ENCODE measurements at regions not wholly inside any gene's neighbourhood (a gene's known extent, or its start where the extent isn't known, plus 50 kb on each side); places are given as distances from the start of the nearest gene placed in this dataset.

DNA sequence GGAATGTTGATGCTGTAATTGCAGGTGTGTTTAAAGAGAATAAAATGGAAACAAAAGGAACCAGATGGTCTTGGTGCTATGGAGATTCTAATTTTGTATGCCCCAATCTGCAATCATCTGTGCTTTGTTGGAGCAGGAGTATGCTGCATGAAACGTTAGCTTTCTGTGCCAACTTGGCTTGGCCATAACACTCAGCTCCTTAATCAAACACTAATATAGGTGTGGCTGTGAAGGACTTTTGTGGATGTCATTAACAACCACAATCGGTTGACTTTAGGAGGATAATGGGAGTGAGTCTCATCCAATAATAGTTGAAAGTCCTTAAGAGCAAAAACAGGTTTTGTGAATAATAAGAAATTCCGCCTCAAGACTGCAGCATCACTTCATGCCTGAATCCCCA, 399.2 kb downstream of the NLGN4X start:
- no peak overlapping the region for H3K9ac ChIP-seq (ENCODE audit: low read depth, low read length)
- H3K4me3 ChIP-seq (ENCODE audit: low read depth, low read length): no peak overlapping the region

DNA sequence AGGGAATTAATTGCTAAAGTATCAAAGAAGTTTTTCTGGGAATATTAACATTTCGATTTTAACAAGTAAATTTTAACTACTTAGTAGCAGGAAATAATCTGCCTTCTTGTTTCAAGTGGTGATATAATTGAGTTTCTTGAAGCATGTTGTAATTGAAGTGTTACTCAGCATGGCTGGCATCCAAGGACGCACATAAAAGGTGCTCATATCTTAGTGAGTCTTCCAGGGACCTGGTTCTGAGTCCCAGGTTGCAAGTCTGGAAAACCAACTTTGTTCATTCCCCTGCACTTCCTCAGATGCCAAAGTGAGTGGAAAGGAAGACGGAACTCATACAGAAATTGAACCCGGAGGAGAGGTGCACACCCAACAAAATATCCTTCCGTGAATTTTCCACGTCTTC, 399.6 kb downstream of the NLGN4X start:
- H3K9ac ChIP-seq (ENCODE audit: low read depth, low read length): no peak overlapping the region
- no peaks in the 10 kb centered on the region for H3K27me3 ChIP-seq (ENCODE audit: control insufficient read depth, insufficient read depth, low read length)
- H3K36me3 ChIP-seq (ENCODE audit: control insufficient read depth, insufficient read depth, low read length): no peaks in the 10 kb centered on the region
- no peaks in the 10 kb centered on the region for H3K4me1 ChIP-seq (ENCODE audit: control insufficient read depth, insufficient read depth, low read length)
- no peaks in the 10 kb centered on the region for H3K9me3 ChIP-seq (ENCODE audit: control insufficient read depth, insufficient read depth, low read length)
- no peak overlapping the region for H3K4me3 ChIP-seq (ENCODE audit: low read depth, low read length)

More for the DNA sequence above, 399.2 kb downstream of the NLGN4X start:
- Histone ChIP-seq H3K36me3 (ENCODE audit: control insufficient read depth, insufficient read depth, low read length) (no peaks in the 10 kb centered on the region), H3K27me3 (ENCODE audit: control insufficient read depth, insufficient read depth, low read length) (no peaks in the 10 kb centered on the region), H3K4me1 (ENCODE audit: control insufficient read depth, insufficient read depth, low read length) (no peaks in the 10 kb centered on the region), H3K9me3 (ENCODE audit: control insufficient read depth, insufficient read depth, low read length) (no peaks in the 10 kb centered on the region)

DNA sequence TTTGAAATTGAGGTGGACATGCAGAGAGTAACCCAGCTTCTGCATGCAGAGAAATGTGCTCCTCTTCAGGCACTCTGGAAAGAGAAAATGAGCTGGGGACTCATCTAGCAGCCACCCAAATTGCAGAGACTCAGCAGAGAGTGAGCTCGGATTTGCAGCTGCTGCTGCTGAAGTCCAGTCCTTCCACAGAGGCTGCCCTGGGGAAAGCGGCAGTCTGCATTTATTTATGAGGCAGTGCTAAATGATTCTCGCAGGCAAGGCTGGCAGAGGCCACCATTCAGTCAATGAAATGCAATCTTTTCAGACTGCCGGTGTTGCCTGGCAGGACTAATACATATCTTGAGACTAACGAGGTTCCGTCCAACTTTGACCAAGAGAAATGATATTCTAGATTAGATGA, 404.8 kb downstream of the NLGN4X start:
- no peaks in the 10 kb centered on the region for H3K27me3 ChIP-seq (ENCODE audit: control insufficient read depth, insufficient read depth, low read length)
- H3K9me3 ChIP-seq (ENCODE audit: control insufficient read depth, insufficient read depth, low read length): no peaks in the 10 kb centered on the region
- H3K36me3 ChIP-seq (ENCODE audit: control insufficient read depth, insufficient read depth, low read length): no peaks in the 10 kb centered on the region
- no peak overlapping the region for H3K4me3 ChIP-seq (ENCODE audit: low read depth, low read length)
- H3K4me1 ChIP-seq (ENCODE audit: control insufficient read depth, insufficient read depth, low read length): no peaks in the 10 kb centered on the region
- no peak overlapping the region for H3K9ac ChIP-seq (ENCODE audit: low read depth, low read length)

DNA sequence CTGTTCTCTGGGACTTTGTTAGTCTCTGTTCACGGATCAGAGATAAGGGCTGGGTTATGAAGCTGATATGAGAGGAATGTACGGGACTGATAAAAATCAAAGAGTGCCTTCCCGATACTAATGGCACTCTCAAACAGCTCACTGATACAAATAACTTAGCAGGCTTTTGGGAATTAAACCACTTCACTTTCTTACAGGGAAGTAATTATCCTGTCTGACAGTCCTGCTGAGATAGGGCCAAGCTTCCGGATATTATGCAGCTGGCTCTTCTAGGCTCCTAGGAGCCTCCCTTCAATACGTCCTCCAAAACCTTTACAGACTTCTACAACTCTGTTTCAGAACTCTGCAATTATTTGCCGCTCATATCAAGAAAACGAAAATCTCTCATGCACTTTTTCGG, 418.0 kb downstream of the NLGN4X start:
- Histone ChIP-seq H3K9ac (ENCODE audit: low read depth, low read length) (no peak overlapping the region), H3K27me3 (ENCODE audit: control insufficient read depth, insufficient read depth, low read length) (no peaks in the 10 kb centered on the region), H3K9me3 (ENCODE audit: control insufficient read depth, insufficient read depth, low read length) (no peaks in the 10 kb centered on the region), H3K36me3 (ENCODE audit: control insufficient read depth, insufficient read depth, low read length) (no peaks in the 10 kb centered on the region), H3K4me3 (ENCODE audit: low read depth, low read length) (no peak overlapping the region), H3K4me1 (ENCODE audit: control insufficient read depth, insufficient read depth, low read length) (no peaks in the 10 kb centered on the region)

DNA sequence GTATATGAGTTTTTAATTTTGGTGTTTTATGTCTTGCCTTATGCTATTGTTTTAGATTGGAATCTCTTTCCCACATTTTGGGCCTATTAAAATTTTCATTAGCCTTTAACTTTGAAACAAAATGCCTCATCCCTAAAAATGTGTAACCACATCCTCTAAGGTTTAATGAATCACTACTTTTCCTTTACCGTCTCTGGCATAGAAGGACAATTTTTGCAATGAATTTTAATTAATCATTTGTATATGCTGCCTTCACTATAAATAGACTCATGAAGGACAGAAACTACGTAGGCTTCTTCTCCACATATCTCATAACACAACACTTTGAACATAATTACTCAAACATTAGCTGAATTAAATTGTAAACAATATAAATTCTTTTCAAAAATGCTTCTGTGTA, 421.5 kb downstream of the NLGN4X start:
- no peaks in the 10 kb centered on the region for H3K9me3 ChIP-seq (ENCODE audit: control insufficient read depth, insufficient read depth, low read length)
- H3K27me3 ChIP-seq (ENCODE audit: control insufficient read depth, insufficient read depth, low read length): no peaks in the 10 kb centered on the region
- no peak overlapping the region for H3K4me3 ChIP-seq (ENCODE audit: low read depth, low read length)
- H3K36me3 ChIP-seq (ENCODE audit: control insufficient read depth, insufficient read depth, low read length): no peaks in the 10 kb centered on the region
- H3K4me1 ChIP-seq (ENCODE audit: control insufficient read depth, insufficient read depth, low read length): no peaks in the 10 kb centered on the region
- H3K9ac ChIP-seq (ENCODE audit: low read depth, low read length): no peak overlapping the region

DNA sequence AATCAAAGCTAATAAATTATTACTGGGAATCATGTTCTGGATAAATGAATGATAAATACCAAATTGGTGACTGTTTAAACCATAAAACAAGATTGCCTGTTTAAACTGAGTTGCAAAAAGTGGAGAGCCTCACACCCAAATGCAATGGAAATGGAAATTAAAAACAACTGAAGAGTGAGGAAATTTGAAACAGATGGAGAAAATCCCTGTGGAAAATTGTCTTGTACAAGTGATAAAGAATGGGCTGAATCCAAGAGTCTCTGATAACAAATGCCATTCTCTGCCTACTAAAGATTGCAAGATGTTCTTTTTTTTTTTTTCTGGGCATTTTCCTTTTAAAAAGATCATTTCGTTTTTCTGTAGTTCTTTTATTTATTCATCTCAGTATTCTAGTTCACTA, 426.3 kb downstream of the NLGN4X start:
- no peaks in the 10 kb centered on the region for H3K36me3 ChIP-seq (ENCODE audit: control insufficient read depth, insufficient read depth, low read length)
- no peaks in the 10 kb centered on the region for H3K4me1 ChIP-seq (ENCODE audit: control insufficient read depth, insufficient read depth, low read length)
- H3K27me3 ChIP-seq (ENCODE audit: control insufficient read depth, insufficient read depth, low read length): no peaks in the 10 kb centered on the region
- no peak overlapping the region for H3K9ac ChIP-seq (ENCODE audit: low read depth, low read length)
- no peaks in the 10 kb centered on the region for H3K9me3 ChIP-seq (ENCODE audit: control insufficient read depth, insufficient read depth, low read length)
- H3K4me3 ChIP-seq (ENCODE audit: low read depth, low read length): no peak overlapping the region

DNA sequence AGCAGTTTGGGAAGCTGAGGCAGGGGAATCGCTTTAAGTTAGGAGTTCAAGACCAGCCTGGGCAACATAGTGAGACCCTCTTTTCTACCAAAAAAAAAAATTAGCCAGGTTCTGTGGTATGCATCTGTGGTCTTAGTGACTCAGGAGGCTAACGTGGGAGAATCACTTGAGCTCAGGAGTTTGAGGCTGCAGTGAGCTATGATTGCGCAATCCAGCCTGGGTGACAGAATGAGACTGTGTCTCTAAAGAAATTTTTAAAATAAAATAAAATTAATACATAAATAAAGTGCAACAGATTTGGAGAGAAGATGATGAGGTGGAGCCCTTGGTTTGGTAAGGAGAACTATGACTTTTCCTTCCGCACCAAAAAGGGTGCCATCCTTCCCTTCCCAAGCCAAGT, 436.9 kb downstream of the NLGN4X start:
- Histone ChIP-seq H3K4me3 (ENCODE audit: low read depth, low read length) (no peak overlapping the region), H3K9ac (ENCODE audit: low read depth, low read length) (no peak overlapping the region), H3K27me3 (ENCODE audit: control insufficient read depth, insufficient read depth, low read length) (no peaks in the 10 kb centered on the region), H3K36me3 (ENCODE audit: control insufficient read depth, insufficient read depth, low read length) (no peaks in the 10 kb centered on the region), H3K9me3 (ENCODE audit: control insufficient read depth, insufficient read depth, low read length) (no peaks in the 10 kb centered on the region), H3K4me1 (ENCODE audit: control insufficient read depth, insufficient read depth, low read length) (no peaks in the 10 kb centered on the region)

DNA sequence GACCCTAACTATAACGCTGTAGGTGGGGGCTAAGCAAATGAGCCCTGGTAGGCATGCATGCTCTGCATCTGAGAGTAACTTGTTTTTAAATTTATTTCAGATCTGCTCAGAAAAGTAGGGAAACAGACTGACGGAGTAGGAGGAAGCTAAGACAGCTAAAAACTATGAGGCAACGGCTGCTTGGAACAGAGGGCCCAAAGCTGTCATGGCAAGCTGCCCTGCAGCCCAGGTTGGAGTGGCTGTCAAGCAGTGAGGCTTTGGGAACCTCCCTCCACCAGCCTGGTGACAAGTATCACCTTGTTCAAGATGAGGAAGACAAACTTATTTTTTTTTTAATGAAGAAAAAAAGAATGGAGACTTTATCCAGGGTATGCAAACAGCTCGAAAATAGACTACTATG, 439.8 kb downstream of the NLGN4X start:
- no peaks in the 10 kb centered on the region for H3K9me3 ChIP-seq (ENCODE audit: control insufficient read depth, insufficient read depth, low read length)
- no peak overlapping the region for H3K4me3 ChIP-seq (ENCODE audit: low read depth, low read length)
- H3K4me1 ChIP-seq (ENCODE audit: control insufficient read depth, insufficient read depth, low read length): no peaks in the 10 kb centered on the region
- no peaks in the 10 kb centered on the region for H3K36me3 ChIP-seq (ENCODE audit: control insufficient read depth, insufficient read depth, low read length)
- H3K27me3 ChIP-seq (ENCODE audit: control insufficient read depth, insufficient read depth, low read length): no peaks in the 10 kb centered on the region
- no peak overlapping the region for H3K9ac ChIP-seq (ENCODE audit: low read depth, low read length)

DNA sequence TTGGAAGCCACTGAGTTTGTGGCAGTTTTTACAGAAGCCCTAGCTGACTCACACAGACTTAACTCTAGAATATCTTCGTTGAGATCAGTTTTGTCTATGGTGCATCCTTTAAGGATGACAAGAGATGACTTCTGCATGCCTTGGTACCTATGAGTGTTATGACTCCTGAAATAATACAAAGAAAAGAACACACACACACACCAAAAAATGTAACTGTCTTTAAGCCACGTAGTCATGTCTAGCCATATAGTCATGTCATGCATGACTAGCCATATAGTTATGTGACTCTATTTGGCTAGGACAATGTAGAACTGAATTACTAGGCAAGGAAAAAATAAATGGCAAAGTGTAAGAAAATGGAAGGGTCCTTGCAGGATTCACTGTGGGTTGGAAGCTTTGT, 447.8 kb downstream of the NLGN4X start:
- Histone ChIP-seq H3K9ac (ENCODE audit: low read depth, low read length) (no peak overlapping the region), H3K4me1 (ENCODE audit: control insufficient read depth, insufficient read depth, low read length) (no peaks in the 10 kb centered on the region), H3K27me3 (ENCODE audit: control insufficient read depth, insufficient read depth, low read length) (no peaks in the 10 kb centered on the region), H3K9me3 (ENCODE audit: control insufficient read depth, insufficient read depth, low read length) (no peaks in the 10 kb centered on the region), H3K4me3 (ENCODE audit: low read depth, low read length) (no peak overlapping the region), H3K36me3 (ENCODE audit: control insufficient read depth, insufficient read depth, low read length) (no peaks in the 10 kb centered on the region)

DNA sequence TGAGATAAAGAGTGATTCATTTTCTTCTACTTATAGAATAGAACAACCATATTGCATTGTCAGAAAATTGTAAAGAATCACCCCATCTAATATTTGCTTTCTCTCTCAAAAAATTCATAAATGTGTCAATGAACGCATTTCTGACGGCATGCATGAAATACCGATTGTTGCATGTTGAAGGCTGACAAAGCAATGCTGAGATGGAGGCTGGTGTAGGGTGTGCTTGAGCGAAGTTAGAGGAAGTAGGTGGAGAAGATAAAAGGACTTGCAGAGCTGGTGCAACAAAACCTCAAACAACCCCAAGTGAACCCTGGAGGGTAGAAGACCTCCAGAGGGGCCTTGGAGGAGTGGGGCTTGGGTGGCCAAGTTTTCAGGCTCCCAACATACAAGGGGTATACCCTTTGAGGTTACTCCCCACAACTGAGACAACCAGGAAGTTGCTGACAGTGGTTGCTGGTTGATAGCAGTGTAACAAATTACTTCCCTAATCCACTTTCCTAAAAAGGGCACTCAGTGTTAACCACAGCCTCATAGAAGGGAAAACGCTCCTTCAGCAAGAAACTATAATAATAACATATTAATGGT, 452.7 kb downstream of the NLGN4X start:
- no peak overlapping the region for H3K9ac ChIP-seq (ENCODE audit: low read depth, low read length)
- no peak overlapping the region for H3K4me3 ChIP-seq (ENCODE audit: low read depth, low read length)
- H3K9me3 ChIP-seq (ENCODE audit: control insufficient read depth, insufficient read depth, low read length): no peaks in the 10 kb centered on the region
- H3K4me1 ChIP-seq (ENCODE audit: control insufficient read depth, insufficient read depth, low read length): no peaks in the 10 kb centered on the region
- H3K27me3 ChIP-seq (ENCODE audit: control insufficient read depth, insufficient read depth, low read length): no peaks in the 10 kb centered on the region
- no peaks in the 10 kb centered on the region for H3K36me3 ChIP-seq (ENCODE audit: control insufficient read depth, insufficient read depth, low read length)

DNA sequence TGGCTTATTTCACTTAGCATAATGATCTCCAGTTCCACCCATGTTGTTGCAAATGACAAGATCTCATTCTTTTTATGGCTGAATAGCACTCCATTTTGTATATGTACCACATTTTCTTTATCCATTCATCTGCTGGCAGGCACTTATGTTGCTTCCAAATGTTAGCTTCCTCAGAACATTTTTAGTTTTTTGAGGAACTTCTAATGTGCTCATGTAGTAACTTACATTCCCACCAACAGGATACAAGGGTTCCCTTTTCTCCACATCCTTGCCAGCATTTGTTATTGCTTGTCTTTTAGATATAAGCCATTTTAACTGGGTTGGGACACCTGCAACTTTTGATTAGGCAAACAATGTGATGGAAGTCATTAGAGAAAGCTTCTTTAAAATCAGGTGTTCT, 454.2 kb downstream of the NLGN4X start:
- H3K36me3 ChIP-seq (ENCODE audit: control insufficient read depth, insufficient read depth, low read length): no peaks in the 10 kb centered on the region
- no peaks in the 10 kb centered on the region for H3K9me3 ChIP-seq (ENCODE audit: control insufficient read depth, insufficient read depth, low read length)
- H3K27me3 ChIP-seq (ENCODE audit: control insufficient read depth, insufficient read depth, low read length): no peaks in the 10 kb centered on the region
- H3K4me3 ChIP-seq (ENCODE audit: low read depth, low read length): no peak overlapping the region
- no peaks in the 10 kb centered on the region for H3K4me1 ChIP-seq (ENCODE audit: control insufficient read depth, insufficient read depth, low read length)
- H3K9ac ChIP-seq (ENCODE audit: low read depth, low read length): no peak overlapping the region

DNA sequence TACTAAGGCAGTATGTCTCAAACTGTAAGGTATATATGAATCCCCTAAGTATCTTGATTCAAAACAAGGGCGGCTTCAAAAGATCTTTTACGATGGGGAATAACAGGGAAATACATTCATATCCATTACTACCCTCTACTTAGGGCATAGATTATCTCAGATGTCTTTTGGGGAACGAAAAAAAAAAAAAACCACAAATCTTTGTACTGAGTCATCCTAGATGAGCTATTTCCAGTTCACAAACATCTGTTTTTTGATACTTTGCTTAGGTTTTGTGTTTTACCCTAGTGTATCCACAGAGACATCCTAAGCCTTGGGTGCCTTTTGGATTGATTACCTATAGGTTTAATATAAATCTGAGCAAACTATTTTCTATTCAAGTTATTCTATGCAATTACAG, 457.2 kb downstream of the NLGN4X start:
- no peaks in the 10 kb centered on the region for H3K36me3 ChIP-seq (ENCODE audit: control insufficient read depth, insufficient read depth, low read length)
- H3K9me3 ChIP-seq (ENCODE audit: control insufficient read depth, insufficient read depth, low read length): no peaks in the 10 kb centered on the region
- no peaks in the 10 kb centered on the region for H3K4me1 ChIP-seq (ENCODE audit: control insufficient read depth, insufficient read depth, low read length)
- H3K9ac ChIP-seq (ENCODE audit: low read depth, low read length): no peak overlapping the region
- H3K4me3 ChIP-seq (ENCODE audit: low read depth, low read length): no peak overlapping the region
- H3K27me3 ChIP-seq (ENCODE audit: control insufficient read depth, insufficient read depth, low read length): no peaks in the 10 kb centered on the region

DNA sequence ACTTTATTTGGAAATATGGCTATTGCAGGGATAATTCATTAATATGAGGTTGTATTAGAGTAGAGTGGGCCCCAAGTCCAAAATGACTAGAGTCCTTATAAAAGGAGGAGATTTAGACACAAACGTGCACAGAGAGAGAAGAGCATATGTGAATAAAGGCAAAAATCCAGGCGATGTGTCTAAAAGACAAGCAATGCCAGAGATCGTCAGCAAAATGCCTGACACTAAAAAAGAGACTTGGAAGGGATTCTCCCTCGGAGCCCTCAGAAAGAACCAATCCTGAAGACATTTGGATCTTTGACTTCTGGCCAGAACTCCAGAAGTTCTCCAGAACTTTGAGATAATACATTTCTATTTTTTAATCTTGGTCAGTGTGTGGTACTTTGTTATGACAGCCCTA, 472.1 kb downstream of the NLGN4X start:
- Histone ChIP-seq H3K9me3 (ENCODE audit: control insufficient read depth, insufficient read depth, low read length) (no peaks in the 10 kb centered on the region), H3K27me3 (ENCODE audit: control insufficient read depth, insufficient read depth, low read length) (no peaks in the 10 kb centered on the region), H3K4me3 (ENCODE audit: low read depth, low read length) (no peak overlapping the region), H3K9ac (ENCODE audit: low read depth, low read length) (no peak overlapping the region), H3K36me3 (ENCODE audit: control insufficient read depth, insufficient read depth, low read length) (no peaks in the 10 kb centered on the region), H3K4me1 (ENCODE audit: control insufficient read depth, insufficient read depth, low read length) (no peaks in the 10 kb centered on the region)
